CD1c-positive myeloid dendritic cell (primary cell): ENCODE measurements at regions not wholly inside any gene's neighbourhood (a gene's known extent, or its start where the extent isn't known, plus 50 kb on each side); places are given as distances from the start of the nearest gene placed in this dataset.
"Not testable (repeated sequence)": the region's sequence is repeated elsewhere in the genome, so short reads cannot be mapped to it uniquely, and the experiment has no call there.

Experiments used
- DNase-seq: peaks from one replicate; pipeline ENCODE4 v3.0.0-alpha.2; 2016; ENCODE audit errors: extremely low spot score

DNA sequence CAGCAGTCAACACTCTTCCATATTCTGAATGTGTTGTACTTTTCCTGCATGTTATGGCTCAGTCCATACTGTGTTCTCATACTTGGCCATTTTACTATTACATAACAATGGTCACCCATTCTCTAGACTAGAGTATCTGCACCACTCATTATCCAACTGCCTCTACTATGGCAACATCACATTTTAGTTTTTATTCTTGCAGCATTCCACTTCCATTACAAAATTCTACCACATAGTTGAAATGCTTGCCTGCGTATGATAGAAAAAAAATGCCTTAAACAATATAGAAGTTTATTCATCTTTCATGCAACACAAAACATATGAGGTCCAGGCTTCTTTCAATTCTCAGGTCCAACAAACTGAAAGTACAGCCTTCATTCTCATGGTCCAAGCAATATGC, 128.0 kb downstream of the TENT5A start:
- no peak for DNase-seq

DNA sequence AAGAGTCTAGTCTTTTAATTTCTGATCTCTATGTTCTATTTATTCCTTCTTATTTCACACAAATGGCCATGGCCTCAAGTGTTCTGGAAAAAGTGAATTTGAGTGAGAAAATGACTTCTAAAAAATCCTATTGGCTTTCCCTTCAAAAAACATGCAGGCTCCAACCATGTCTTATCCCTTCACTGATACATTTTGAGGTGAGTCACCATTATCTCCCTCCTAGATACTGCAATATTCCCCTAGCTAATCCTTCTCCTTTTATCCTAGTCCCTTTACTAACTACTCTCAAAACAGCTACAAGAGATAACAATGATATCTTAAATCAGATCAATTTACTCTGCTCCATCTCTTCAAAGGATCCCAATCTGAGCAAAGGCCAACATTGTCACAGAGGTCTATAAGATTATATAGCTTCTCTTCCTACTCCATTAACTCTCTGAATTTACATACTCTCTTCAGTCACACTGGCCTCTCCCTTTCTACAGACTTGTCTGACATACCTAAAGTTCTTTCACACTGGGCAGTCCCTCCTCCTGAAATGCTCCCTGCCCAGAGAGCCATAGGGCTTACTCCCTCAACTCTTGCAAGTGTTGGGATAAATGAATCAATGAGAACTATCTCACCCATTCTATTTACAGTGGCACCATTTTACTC, 129.2 kb downstream of the TENT5A start:
- no peak for DNase-seq

DNA sequence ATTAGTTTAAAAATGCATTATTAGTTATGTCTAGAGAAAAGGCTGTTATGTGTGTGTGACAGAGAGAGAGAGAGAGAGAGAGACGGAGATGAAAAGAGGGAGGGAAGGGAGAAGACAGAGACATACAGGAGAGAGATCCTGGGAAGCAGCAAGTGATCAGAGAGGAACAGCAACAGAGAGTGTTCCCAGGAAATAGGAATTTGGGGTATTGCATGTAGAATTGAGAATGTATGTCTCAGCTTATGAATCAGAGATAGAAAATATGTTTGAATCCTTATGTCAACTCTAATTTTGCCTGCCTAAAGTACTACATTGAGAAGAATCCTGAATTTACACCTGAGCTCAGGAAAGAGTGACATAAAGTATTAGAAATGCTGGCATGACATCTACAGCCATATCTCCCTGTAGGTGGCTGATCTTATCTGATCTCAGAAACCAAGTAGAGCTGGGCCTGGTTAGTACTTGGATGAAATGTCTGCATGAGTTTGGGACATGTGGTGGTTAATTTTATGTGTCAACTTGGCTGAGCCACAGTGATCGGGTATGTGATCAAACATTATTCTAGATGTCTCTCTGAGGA, 130.6 kb downstream of the TENT5A start:
- DNase-seq, result no peak

DNA sequence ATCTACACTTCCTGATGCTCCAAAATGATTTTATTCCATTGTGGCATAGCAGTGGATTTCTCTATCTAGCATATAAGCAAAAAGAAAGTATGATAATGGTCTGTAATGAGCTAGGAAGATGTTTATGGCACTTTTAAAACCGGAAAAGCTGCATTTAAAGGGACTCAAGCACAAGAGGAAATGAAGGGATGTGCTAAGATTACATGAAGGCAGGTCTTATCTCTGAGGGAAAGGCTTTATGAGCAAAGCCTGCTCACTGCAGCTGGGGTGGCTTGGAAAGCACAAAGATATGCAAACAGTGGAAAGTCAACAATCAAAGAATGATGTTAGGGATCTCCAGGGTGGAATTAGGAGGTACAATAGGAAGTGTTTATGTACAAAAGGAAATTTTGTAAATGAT, 138.2 kb downstream of the TENT5A start:
- no peak for DNase-seq

DNA sequence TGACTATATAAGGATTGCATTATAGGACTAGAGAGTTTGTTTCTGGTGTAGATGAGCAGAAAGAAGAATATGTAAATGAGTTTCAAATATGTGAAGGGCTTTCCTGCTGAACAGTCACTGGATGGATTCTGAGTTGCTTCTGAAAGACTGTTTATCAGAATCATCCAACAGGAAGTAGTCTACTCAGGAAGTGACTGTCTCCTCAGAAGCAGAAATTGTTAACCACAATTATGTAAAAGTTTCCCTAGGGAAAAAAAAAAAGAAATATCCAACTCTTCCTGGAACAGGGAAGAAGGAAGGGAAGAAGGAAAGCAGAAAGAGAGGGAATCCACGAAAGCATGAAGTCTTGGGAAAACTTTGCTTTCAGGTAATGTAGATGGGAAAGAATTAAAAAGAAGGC, 138.9 kb downstream of the TENT5A start:
- no peak for DNase-seq

DNA sequence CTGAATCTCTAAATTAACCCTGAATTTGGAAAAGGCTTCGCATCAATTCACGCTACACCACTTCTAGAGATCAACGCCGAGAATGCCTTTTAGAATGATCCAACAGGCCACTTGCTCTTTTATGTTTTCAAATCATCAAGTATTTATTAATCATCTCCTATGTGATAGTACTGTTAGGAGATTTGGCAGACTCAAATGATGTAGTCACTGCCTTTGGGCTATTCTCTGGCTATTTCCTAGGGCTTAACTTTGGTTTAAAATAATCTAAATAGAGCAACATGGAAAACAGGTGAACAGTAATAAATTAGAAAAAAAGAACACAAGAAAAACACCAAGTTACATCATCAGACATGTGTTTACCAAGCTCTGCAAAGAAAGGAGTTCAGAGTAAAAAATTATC, 140.3 kb downstream of the TENT5A start:
- DNase-seq, result no peak

DNA sequence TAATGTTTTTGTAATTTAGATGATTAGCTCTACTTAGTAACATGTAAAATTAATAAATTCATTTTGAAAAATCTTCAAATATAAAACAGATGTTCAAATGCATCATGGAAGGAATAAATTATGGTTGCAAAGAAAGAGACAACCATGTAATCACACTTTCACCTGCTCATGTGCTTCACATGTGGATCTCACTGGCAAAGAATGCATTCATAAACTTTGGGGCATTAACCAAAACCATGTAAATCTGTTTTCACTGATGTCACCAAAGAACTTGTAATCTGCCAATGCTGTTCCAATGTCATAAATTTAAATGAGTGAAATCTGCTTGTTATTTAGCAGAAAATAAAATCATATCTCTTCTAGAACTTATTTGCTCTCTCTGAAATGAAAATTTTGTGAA, 142.7 kb downstream of the TENT5A start:
- no peak for DNase-seq

DNA sequence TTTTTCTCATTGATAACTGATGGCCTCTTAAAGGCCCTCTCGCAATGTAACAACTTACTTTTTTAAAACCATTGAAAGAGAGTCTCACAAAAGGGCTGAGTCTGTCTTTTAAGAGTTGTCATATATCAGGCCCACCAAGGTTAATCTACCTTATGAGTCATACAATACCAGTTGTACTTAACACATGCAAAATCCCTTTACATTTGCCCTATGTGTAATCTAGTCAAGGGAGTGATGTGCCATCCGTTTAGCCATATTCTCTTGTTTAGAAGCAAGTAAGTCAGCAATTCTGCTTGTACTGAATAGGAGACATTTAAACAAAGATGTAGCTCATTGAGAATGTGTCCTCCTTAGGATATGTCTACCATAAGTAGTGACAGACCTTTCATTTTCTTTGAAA, 143.7 kb downstream of the TENT5A start:
- no peak for DNase-seq

DNA sequence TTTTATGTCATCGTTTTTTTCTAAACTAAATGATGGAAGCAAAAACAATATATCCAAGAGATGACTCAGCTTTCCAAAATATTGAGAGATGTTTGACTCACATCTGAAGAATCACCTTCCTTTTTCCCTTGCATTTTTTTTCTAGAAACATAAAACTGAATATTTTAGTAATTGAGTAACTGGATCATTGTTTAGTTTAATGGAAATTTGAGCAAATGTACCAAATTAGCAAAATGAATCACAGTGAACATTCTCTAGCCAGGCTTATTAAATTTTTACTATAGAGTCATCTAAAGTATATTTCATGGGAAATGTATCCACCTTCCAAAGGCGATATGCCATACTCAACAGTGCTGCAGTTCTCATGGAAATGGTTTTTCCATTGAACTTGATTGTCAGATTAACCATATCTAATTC, 145.5 kb downstream of the TENT5A start:
- DNase-seq, result no peak

DNA sequence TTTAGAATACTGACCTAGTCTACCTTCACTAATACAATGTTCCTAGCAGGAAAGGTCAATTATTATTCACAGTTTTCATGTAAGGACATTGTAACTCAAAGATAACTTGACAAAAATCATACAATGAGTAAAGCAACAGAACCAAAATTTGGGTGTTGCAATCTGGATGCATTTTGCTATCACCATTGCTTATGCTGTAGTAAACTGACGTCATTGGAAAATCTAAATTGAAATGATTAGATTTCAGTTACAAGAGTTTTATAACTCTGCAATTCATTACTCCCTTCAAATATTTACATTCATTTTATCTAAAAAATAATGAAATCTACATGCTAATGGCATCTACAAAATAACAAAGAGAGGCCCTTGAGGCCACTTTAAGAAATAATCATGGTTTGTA, 147.0 kb downstream of the TENT5A start:
- no peak for DNase-seq

DNA sequence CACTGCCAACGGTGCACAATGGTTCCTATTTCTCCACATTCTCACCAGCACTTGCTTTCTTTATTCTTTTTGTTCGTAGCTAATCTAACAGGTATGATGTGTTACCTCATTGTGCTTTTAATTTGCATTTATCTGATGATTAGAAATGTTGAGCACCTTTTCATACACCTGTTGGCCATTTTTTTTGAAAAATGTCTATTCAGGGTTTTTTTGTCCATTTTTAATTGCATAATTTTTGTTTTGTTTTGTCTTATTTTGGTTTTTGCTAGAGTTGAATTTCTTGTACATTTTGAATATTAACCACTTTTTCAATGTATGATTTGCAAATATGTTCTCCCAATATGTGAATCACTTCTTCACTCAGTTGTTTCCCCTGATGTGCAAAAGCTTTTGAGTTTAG, 150.6 kb downstream of the TENT5A start:
- no peak for DNase-seq

DNA sequence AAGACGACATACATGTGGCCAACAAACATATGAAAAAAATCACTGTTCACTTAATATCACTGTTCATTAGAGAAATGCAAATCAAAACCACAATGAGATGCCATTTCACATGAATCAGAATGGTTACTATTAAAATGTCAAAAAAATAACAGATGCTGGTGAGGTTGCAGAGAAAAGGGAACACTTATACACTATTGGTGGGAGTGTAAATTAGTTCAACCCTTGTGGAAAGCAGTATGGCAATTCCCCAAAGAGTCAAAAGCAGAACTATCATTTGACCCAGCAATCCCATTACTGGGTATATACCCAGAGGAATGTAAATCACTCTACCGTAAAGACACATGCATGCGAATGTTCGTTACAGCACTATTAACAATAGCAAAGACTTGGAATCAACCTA, 152.0 kb downstream of the TENT5A start:
- DNase-seq, result not testable (repeated sequence)

DNA sequence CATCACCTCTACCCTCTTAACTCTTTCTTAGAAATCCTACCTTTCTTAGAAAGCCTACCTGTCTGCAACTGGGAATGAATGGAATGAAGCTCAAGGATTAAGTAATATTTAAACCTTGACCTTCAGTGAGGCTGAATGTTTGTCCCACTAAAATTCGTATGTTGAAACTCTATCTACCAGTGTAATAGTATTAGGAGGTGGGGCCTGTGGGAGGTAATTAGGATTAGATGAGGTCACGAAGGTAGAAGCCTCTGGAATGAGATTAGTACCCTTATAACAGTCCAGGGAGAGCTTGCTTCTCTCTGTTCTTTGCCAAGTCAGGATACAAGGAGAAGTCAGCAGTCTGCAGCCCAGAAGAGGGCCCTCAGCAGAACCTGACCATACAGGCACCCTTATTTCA, 158.0 kb downstream of the TENT5A start:
- DNase-seq, result no peak

DNA sequence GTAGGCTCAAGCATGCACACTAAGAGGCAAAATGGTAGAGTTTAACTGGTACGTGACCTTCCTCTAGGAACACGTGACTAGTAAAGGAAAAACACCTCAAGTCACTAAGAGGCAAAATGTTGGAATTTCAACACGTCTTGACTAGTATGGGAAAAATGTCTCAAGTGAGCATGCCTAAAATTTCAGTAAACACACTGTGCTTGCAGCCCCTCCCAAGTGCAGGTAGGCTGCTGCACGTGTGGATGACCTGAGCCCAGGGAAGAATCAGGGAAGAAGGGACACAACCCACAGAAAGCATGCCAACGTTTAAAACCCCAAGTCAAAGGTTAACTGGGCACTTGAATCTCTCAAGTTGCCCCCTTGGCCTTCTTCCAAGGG, 162.2 kb downstream of the TENT5A start:
- DNase-seq, result no peak

DNA sequence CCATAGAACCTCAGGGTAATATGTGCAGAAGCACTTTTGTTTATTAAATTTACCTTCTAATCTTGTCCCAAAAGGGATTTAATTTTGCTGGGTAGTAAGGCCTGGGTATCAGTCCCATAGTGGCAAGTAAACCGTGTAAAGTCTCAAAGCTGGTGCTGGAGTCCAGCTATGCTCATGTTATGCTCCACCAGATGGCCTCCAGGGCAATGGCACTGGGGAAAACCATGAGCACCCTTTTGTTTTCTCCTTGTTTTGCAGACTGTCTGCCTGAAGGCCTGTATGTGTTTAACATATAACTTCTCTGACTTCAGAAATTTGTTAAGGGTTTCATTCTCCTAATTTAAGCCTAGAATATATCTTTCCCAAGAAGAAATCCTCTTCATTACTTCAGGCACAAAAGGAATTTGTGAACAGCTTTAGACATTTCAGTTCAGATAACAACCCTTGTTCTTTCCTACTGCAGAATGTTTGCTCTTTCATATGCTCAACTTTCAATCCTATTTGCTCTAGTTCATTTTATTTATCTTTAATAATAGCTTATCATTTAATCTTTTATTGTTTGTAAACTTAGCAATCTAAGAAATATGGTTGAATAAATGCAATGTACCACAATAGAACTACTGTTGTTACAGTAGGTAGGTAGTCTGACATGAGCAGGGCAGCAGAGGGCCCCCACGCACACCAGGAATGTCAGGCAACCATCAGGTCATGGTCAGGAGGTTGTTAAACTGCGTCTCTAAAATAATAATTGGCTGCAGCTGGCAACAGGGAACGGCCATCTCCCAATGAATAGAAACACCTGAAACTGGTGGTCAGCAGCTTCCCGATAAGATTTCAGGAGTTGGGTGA, 162.8 kb downstream of the TENT5A start:
- no peak for DNase-seq

DNA sequence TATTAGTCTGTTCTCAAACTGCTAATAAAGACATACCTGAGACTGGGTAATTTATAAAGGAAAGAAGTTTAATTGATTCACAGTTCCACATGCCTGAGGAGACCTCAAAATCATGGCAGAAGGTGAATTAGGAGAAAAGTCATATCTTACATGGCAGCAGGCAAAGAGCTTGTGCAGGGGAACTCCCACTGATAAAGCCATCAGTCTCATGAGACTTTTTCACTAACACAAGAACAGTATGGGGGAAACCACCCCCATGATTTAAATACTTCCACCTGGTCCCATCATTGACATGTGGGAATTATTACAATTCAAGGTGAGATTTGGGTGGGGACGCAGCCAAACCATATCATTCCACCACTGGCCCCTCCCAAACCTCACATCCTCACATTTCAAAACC, 166.8 kb downstream of the TENT5A start:
- not testable (repeated sequence) for DNase-seq

DNA sequence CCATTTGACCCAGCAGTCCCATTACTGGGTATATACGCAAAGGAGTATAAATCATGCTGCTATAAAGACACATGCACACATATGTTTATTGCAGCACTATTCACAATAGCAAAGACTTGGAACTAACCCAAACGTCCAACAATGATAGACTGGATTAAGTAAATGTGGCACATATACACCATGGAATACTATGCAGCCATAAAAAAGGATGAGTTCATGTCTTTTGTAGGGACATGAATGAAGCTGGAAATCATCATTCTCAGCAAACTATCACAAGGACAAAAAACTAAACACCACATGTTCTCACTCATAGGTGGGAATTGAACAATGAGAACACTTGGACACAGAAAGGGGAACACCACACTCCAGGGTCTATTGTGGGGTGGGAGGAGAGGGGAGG, 168.3 kb downstream of the TENT5A start:
- DNase-seq, result not testable (repeated sequence)

DNA sequence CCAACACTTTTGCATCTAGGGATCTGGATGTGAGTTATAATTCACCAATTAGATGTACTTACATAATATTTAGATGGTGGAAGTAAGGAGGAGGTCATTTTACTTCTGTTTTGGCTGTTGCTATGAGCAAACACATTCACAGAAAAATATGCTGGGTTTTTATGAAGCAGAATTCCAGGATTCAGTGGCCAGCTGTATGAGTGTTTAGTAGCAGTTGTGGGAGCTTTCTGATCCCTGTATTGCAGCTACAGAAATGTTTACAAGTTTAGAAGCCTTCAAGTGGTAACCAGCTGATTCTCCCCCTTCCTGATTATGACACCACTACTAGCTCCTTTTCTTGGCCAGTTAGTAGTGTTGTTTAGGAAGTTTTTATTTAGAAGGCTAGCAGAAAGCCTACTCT, 177.0 kb downstream of the TENT5A start:
- no peak for DNase-seq

DNA sequence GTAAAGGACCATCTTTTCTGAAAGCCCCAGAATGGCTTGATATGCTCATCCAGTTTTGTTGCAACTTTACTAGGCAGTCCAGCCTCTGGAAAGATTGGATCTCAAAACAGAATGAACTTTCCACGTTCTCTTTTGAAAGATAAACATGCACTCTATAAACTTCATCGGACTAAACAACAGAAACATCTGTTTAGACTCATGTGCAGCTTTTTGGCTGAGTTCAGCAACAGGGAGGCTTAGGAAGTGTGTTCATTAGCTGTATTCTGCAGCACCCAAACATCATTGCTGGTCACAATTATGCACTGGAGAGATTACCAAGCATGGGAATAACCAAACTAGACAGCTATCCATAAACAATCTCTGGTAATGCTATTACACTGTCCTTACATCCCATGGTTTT, 180.5 kb downstream of the TENT5A start:
- no peak for DNase-seq

DNA sequence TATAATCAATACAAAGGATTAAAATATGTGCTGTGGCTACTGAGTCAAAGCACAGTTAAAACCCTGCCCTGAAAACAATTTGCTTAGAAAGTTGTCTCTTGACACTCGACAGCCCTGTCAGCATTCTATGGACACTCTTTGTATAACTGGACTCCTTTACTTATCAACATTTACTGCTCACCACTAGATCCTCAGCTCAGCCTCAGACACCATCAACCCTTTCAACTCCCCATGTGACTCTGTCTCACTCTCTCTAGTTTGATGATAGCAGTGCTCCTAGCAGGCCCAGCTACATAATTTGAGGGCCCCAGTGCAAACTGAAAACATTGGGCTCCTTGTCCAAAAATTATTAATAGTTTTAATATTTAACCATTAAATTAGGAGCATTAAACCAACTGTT, 181.8 kb downstream of the TENT5A start:
- no peak for DNase-seq

DNA sequence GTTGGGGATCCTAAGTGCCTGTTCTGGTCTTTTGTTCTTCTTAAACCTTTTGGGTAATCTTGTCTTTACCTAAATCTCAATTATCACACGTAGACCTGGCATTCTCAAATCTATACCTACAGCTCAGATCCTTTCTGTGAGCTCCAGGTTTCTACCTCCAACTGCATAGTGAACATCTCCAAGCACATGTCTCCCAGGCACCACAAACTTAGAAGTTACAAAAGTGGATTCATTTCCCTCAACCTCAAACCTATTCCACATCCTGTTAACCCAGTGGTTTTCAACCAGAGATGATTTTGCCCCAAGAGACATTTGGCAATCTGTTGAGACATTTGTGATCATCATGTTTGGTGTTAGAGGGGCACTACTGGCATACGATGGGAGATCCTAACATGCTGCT, 183.5 kb downstream of the TENT5A start:
- no peak for DNase-seq

DNA sequence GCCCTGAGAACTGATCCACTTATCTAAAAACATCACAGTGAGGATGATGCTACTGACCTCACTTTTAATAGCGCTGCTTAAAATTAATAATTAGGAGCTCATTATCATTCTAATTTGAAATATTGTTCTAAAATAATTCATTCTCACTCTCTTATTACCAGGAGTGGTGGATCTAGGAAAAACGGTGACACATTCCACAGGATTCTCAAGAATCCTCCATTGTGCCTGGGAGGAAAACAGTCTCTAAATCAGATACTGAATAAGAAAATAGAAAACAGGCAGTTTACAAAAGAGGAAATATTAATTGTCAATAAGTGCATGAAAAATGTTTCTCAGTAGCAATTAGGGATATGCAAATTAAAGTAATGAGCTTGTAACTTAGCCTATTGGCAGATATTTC, 187.4 kb downstream of the TENT5A start:
- no peak for DNase-seq

DNA sequence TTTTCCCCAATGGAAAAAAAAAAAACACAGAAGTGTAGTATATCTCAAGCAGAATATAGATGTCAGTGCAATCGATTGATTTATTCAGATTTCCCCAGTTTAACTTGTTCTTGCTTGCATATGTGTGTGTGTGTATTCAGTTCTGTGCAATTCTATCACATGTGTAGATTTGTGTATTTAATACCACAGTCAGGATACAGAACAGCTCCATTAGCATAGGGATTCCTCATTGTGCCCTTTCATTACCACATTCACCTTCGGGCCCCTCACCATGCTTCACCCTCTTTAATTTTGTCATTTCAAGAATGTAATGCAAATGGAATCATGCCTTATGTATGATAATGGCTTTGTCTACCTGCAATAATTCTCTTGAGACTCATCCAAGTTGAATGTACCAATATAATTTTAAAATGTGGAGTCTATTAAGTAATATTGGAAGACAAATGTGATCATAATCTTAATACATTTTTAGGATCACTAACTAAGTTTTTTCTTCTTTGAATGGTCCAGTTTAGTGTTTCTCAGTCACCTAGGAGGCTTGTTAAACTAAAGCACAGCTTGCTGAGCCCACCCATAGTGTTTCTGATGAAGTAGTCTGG, 187.9 kb downstream of the TENT5A start:
- DNase-seq, result no peak
